Lung (tissue), 11 donors: ENCODE measurements at regions not wholly inside any gene's neighbourhood (a gene's known extent, or its start where the extent isn't known, plus 50 kb on each side); places are given as distances from the start of the nearest gene placed in this dataset.

Experiments
- ATAC-seq: fragments of 200-7000 bp; cut with Tn5 transposase; one replicate; pipeline ENCODE4 v1.9.1; 2020; ENCODE audit warnings: moderate number of reproducible peaks; ENCODE audit not compliant: insufficient read depth, low FRiP score
- DNase-seq, 3 donors: peaks; one replicate each; pipeline ENCODE4 v3.0.0-alpha.2; 2013 to 2017
- H3K27ac ChIP-seq, 2 donors: one replicate each; pipeline ENCODE4 v1.5.1; 2013; ENCODE audit warnings: mild to moderate bottlenecking in 2 of 2, moderate library complexity in 2 of 2, control low read depth in 1 of 2, inconsistent platforms in 1 of 2, low read depth in 1 of 2, low read length in 1 of 2
- H3K27me3 ChIP-seq, 3 donors: one replicate each; pipeline ENCODE4 v1.5.1; 2013; ENCODE audit warnings: low read length in 2 of 3; ENCODE audit not compliant: control insufficient read depth in 3 of 3, insufficient read depth in 3 of 3
- H3K36me3 ChIP-seq, 4 donors: one replicate each; pipeline ENCODE4 v1.5.1; 2013; ENCODE audit warnings: low read length in 4 of 4, mild to moderate bottlenecking in 1 of 4, moderate library complexity in 1 of 4; ENCODE audit not compliant: control insufficient read depth in 4 of 4, insufficient read depth in 4 of 4
- H3K4me1 ChIP-seq, 5 donors: one replicate each; pipeline ENCODE4 v1.5.1; 2013; ENCODE audit warnings: low read length in 5 of 5, mild to moderate bottlenecking in 2 of 5, moderate library complexity in 1 of 5; ENCODE audit not compliant: control insufficient read depth in 5 of 5, insufficient read depth in 5 of 5
- H3K4me3 ChIP-seq: one replicate; pipeline ENCODE4 v1.5.1; 2013; ENCODE audit warnings: mild to moderate bottlenecking, control low read depth, moderate library complexity
- H3K9ac ChIP-seq, 2 donors: one replicate each; pipeline ENCODE4 v1.5.1; 2013; ENCODE audit warnings: low read length in 2 of 2, control low read depth in 1 of 2; ENCODE audit not compliant: insufficient read depth in 1 of 2
- H3K9me3 ChIP-seq, 4 donors: one replicate each; pipeline ENCODE4 v1.5.1; 2013; ENCODE audit warnings: low read length in 3 of 4, mild to moderate bottlenecking in 1 of 4, moderate library complexity in 1 of 4; ENCODE audit not compliant: control insufficient read depth in 4 of 4, insufficient read depth in 3 of 4
- CTCF ChIP-seq: IDR thresholded peaks from 2 replicates; pipeline ENCODE4 v1.5.1; 2012; ENCODE audit warnings: mild to moderate bottlenecking; ENCODE audit errors: control extremely low read depth, extremely low read depth
- WGBS, 2 donors: extraction: QIAGEN DNeasy Blood & Tissue Kit; methylation state at CpG; one replicate each; pipeline ENCODE4 v1.1.7; 2013; 5-methylcytosine and 5-hydroxymethylcytosine counted together
- donor health status: control.
- donor health status: control.
- donor health status: Bipolar disorder and iron deficiency.
- donor health status: healthy.
- donor health status: DM: yes; HTN: yes; CAD: no.

DNA sequence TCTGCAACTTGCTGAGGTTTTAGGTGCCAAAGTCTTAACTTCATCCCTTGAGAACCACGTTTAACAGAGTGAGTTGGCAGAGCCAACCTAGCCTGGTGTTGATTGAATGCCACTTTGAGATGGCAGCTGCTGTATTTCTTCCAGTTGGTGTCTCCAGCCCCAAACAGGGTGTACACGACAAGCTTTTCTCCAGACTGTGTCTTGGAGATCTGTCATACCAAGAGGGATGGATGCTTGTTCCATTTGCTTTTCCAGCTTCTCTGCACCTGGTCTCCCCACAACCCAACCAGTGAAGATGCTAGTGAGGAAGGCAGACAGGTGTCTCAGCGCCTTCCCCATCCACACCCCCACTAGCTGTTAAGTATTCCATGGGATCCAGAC, 141.1 kb upstream of the HS3ST2 start:
- Histone ChIP-seq H3K27ac (no peak overlapping the region), H3K4me1 (no peaks in the 10 kb centered on the region), H3K27me3 (no peaks in the 10 kb centered on the region), H3K9me3 (peaks cover 0 to 4% (median 0%) of the 10 kb centered on the region in 4 donors), H3K9ac (no peak overlapping the region), H3K4me3 (no peak overlapping the region), H3K36me3 (no peaks in the 10 kb centered on the region)
- WGBS, 2 donors, result 74 to 75% methylated on average over 3 of the region's 3 CpGs
- no peak for DNase-seq
- no peak for ATAC-seq
- TF ChIP-seq CTCF, result no peak

GRCh38 chr16:22673421-22673831, 140.5 kb upstream of the HS3ST2 start:
- Histone ChIP-seq H3K36me3 (no peaks in the 10 kb centered on the region), H3K27ac (no peak overlapping the region), H3K9me3 (peaks cover 0 to 6% (median 0%) of the 10 kb centered on the region in 4 donors), H3K4me3 (no peak overlapping the region), H3K9ac (no peak overlapping the region), H3K27me3 (no peaks in the 10 kb centered on the region), H3K4me1 (no peaks in the 10 kb centered on the region)
- 55 to 71% methylated on average over 2 of the region's 2 CpGs for WGBS, 2 donors
- DNase-seq (peak in 2 of 3 donors; percentile 9 to 17), ATAC-seq (no peak)
- no peak for TF ChIP-seq CTCF

DNA sequence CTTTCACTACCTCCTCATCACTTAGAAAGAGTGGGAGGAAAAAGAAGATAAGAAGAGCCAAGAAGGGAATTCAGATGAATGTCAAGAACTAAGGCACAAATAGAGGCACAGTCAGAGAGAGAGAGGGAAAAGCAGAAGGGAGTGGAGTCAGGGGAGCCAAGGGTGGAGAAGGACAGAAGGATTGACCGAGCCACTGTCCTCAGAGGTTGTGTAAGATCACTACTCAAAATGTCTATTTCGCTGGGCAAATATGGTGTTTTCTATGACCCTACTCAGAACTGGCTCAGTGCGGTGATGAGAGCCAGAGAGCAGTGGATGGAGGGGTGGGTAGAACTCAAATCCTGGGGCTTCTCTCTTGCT, 139.2 kb upstream of the HS3ST2 start:
- WGBS, 2 donors, result 89 to 90% methylated on average over 3 of the region's 3 CpGs
- Histone ChIP-seq H3K9ac (no peak overlapping the region), H3K4me3 (no peak overlapping the region), H3K27ac (no peak overlapping the region), H3K27me3 (no peaks in the 10 kb centered on the region), H3K4me1 (no peaks in the 10 kb centered on the region), H3K9me3 (peaks cover 0 to 6% (median 0%) of the 10 kb centered on the region in 4 donors), H3K36me3 (no peaks in the 10 kb centered on the region)
- DNase-seq (no peak), ATAC-seq (no peak)
- no peak for TF ChIP-seq CTCF
